ENCODE measurements at regions not wholly inside any gene's neighbourhood (a gene's known extent, or its start where the extent isn't known, plus 50 kb on each side); places are given as distances from the start of the nearest gene placed in this dataset.
A peak's percentile ranks its signal among the peaks of the same experiment; 100 is the strongest.
"Not testable (repeated sequence)": the region's sequence is repeated elsewhere in the genome, so short reads cannot be mapped to it uniquely, and the experiment has no call there.

DNA sequence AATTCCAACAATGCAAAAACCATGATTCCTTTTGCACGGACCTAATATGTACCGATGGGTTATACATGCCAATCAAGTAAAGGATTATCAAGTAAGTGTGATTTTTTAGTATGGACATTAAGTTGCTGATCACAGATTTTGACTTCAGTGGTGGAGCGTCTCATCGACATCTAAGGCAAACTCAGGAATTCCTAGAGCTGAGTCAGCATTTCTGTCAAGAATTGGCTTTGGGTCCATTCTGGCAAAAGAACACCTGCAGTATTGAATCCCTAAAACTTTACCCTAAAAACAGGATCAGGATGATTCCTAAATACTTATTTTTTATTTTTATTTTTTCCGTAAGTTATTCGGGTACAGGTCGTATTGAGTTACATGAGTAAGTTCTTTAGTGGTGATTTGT, 83.6 kb downstream of the HPGD start:
- DNase-seq: no peak

DNA sequence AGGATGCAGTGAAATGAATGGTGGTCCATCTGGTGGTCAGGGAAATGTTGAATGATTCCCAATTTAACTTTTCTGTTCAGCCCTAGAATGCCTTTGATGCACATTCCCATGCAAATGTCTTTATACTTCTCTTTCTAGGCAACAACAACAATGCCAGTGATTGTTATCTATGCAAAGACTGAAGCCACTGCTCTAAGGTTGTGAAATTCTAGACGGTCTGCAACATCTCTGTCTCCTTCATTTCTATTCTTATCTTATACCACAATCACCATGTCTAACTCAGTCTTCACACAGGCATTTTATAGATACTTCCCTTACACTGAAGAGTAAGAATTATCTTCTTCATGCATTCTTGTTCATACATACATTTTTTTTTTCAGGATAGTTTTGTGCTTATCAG, 84.5 kb downstream of the HPGD start:
- DNase-seq: no peak

DNA sequence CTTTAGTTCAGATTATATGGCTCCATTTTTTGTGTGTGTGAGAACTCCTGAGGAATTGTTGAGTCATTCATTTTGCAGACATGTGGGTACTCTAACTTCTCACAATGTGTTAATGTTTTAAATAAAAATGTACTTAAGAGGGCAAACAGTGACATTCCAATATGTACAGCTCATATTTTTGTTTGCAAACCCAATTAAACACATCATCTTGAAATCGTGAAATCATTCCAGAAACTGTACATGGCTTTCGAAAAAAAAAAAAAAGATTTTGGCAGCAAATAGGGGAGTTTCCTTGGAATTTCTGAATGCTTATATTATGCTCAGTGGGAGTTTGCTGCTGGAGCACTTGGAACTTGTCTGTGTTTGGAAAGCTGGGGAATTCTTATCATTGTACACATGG, 85.0 kb downstream of the HPGD start:
- no peak for DNase-seq

DNA sequence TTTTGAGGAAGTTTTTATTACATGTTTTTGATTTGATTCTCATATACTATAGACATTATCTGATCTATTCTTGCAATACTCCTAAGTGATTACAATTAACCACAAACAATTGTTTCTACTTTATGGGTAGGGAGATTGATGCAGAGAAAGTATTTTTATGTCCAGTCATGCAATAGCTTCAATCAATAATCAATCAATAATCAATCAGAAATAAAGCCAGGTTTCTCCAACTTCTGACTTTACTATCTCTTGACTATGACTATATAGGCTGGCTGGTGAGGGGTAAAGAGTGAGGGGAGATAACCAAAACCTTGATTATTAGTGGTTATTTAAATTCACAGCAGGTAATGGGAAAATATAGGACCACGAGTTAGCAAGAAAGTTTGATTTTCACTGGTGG, 85.9 kb downstream of the HPGD start:
- DNase-seq: no peak

DNA sequence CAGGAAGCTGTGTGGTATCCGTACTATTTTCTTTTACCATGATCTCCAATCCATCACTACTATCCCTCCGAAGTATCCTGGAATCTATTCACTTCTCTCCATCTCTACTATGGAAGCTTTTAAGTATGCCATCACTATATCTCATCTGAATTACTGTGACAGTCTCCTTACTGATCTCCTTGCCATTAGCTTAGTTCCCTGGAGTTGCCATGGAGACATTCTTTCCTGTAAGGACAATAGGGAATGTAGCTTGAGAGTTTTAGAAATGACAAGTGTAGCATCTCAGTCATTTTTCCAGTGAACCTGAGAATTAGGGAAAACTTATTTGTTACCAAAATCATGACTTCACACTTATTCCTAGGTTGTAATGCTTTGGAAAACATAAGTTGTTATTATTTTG, 86.3 kb downstream of the HPGD start:
- no peak for DNase-seq

DNA sequence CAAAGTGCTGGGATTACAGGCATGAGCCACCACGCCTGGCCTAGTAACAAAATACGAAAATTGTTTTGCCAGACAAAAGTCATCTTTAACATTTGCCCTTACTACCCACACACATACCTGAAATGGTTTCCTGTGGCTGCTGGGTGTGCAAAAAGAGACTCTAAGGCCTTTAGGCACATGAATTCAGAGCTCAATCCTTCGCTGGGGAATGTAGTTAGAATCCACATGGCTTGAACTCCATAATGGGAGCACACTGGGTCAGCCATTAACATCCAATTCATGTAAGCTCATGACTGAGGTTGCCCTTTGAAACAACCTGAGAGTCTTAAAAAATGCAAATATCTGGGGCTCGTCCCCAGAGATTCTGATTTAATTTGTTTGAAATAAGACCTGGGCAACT, 87.8 kb downstream of the HPGD start:
- DNase-seq: no peak

DNA sequence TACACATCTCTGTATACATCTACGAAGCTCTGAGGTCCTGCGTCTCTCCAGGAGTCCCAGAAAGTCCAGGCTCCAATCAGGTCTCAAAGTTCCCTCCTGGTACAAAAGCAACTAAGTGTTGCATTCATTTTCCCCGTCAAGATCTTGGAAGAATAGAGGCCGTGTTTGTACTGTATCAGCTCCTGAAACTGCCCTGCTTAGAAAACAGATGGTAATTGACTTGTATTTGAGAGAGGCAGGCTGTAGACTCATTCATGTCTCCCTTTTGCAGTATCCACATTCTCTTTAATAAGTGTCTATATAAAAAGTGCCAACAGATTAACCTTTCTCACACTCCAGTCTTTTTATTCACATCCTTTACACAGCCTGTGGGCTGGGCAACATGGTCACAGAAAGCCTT, 91.7 kb downstream of the HPGD start:
- DNase-seq: no peak

DNA sequence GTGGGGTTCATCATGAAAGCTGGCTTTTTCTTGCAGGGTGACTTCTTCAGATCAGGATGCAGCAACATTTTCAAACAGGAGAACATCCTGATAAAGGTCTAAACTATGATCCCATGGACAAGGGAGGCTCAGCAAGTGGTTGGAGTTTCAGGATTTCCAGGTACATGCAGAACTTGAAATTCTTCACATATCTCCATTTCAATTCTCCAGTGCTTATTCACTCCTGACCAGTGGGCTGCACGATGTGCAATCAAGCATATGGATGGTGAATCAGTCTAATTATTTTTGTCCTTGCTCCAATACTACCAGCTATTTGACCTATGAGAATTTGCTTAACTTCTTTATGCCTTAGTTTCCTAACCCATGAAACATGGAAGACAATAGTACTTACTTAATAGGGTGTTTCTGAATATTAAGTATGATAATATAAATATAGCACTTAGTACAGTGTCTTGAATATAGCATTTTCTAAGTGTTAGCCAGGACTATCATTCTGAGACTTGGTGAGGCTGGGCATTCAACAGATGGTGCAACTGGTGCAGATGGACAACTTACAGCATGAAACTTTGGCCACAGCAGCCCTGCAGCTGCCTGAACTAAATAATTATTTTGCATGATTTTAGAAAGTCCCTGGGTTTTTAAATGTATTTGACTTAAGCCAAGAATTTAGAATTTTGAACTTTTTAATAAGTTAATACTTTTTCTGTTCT, 92.4 kb downstream of the HPGD start:
- DNase-seq: no peak

DNA sequence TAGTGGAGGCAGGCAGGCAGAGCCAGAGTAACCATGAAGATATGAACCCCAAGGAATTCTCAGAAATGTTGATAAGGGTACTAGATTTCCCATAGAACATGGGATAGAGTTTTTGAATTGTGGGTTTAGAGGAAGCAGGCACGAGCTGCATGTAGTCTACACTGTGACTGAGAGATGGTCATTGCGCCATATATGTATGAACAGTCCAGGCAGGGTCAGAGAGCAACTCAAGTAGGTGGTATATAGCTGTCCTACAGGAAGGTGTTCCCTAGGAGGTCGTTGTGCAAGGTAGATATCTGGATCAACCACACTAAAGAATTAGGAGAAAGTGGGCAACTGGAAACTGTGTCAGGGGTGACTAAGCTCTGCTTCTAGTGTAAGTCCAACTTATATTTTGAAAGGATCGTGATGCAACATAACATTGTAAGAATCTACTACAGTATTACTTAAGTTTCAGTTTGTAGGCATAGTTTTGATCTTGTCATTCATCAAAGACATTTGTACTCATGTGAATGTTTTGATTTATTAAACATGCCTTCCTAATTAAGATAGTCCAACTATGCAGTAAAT, 94.6 kb downstream of the HPGD start:
- no peak for DNase-seq

DNA sequence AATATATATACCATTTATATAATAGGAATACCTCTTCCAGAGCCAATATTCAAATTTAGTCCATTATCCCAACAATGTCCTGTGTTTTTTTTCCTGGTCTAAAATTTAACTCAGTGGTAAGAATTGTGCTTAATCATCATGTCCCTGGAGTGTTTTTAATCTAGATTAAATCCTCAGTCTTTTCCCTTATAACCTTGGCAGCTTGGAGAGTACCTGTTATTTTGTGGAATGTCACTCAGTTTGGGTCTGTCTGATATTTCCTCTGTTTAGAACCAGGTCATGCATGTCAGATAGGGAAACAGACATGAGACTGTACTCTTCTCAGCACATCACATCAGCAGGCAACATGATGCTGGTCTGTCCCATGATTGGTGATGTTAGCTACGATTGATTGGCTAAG, 96.6 kb downstream of the HPGD start:
- no peak for DNase-seq

DNA sequence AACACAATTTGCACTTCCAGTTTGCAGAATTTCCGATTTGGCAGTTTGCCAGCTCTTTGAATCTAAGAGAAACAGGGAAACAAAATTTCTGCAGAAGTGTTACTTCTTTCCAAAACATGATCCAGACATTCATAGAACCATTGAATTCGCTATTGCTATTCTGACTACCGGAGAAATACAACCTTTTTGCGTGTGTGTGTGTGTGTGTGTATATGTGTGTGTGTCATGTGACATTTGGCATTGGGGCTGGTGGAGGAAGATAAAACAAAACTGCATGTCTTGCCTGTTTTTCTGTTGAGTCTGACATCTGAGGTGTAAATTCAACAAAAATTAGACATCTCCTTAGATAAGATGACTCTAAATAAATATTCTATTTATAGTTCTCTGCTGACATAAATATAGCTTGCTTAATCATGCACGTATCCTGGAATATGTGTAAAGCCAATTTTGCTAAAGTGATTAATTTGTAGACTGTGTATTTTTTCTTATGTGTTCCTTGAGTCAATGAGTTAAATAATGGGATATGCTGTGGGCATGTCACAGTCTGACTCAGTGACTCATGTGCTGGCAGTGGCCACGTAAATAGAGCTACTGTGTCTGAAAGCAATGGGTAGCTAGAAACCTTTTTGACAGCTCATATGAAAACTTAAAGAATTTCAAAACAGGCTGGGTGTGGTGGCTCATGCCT, 98.9 kb downstream of the HPGD start:
- peak; percentile 9 for DNase-seq

DNA sequence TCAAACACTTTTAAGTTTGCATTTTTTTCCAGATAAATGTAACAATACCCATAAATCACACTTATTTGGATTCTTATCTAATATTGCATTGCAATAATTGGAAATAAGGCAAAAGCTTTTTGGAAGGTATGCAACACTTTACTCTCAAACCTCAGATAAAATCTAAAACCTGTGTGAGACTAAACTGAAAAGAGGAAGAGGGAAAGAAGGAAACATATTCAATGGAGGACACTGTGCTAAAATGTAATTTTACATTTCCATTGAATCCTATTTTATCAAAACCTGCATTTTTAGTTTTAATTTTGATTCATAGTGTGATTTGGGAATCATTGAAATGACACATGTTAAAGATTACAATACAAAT, 99.4 kb downstream of the HPGD start:
- no peak for DNase-seq

DNA sequence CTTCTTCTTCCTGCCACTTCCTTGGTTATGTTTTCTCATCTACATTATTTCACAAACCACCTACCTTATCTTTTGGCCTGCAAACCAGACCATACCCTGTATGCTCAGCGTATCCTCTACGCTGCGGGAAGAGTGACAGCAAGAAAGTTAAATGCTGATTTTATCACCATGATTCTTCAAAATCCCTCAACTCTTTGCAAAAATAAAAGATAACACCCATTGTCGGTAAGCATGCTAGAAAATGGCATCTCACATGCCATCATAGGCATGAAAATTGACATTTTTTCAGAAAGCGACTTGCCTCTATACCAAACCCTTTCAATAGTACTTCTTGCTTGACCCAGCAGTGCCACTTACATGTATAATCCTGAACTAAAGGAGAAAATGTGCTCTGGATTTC, 102.0 kb downstream of the HPGD start:
- no peak for DNase-seq

DNA sequence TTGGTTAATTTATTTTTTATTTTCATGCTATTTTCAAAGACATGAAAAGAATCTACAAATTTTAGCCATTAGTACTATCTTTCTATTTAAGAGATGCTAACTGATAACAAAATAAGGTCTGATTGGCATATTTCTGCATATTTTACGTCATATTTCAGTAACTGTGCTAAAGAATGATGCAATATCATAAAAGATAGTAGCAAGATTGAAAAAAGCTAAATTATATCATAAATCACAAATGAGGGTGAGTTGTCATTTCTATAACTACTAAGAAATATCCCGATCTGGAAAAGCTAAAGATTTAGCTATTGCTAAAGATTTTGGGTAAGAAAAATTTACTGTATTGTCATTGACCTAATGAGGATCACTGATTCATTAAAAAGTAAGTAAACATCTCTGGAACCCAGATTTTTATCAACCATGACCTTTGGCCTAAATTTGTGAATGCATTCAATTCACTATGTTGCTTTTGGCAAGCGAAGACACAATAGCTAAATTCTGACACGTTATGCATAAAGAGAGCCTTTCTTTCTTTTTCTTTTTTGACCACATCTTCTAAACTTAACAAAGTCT, 103.6 kb downstream of the HPGD start:
- no peak for DNase-seq

DNA sequence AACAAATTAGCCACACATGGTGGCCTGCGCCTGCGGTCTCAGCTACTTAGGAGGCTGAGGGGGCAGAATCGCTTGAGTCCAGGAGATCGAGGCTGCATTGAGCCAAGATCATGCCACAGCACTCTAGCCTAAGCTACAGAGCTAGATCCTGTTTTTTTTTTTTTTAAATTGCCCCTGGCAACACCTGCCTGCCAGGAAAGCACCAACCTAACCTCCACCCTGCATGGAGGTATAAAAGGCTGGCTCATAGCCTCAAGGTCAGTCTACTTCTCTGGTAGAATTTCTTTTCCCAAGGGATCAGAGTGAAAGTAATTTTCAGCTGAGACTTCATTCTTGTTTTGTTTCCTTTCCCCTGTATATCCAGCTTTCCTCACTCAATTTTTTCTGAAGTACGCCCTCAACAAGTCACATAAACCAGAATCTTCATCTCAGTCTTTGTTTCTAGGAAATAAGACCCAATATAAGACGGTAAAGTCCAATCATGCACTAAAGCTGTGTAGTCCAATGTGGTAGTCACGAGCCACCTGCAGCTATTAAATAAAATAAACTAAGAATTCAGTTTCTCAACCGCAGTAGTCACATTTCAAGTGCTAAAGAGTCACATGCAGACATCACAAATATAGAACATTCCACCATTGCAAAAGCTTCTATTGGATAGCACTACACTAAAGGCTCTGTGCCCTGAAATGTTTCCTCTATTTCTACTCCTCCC, 113.3 kb downstream of the HPGD start:
- DNase-seq: no peak

DNA sequence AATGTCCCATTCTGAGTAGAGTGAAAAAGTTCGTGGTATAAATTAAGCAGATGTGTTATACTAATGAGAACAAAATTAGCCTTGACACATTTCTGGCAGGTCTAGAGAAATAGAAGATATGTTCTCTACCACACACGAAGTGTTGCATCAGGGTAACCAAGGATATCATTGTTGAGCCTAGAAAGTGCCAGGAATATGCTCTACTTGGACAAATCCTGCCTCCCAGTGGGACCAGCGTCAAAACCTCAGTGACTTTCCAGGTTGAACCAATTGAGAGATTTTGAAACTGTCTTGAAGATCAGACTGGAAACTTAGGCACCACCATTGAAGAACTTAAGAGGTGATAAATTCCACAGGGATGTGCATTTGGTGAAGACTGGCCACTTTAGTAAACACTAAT, 115.9 kb downstream of the HPGD start:
- no peak for DNase-seq

DNA sequence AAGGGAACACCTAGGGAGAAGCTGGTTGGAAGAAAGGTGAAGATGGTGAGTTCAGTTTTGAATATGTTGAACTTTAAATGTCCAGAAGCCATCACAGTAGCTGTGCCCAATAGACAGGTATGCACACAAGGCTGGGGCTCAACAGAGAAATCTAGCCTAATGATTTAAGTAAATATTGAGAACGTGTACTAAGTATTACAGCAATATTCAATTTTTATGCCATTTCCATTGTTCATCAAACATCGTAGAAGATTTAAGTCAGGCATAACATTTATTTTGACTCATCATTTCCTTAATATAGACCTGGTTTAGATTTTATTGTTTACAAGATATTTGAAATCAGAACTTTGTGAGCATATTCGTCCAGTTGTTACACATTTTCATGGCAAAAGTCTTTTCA, 116.4 kb downstream of the HPGD start:
- DNase-seq: no peak

DNA sequence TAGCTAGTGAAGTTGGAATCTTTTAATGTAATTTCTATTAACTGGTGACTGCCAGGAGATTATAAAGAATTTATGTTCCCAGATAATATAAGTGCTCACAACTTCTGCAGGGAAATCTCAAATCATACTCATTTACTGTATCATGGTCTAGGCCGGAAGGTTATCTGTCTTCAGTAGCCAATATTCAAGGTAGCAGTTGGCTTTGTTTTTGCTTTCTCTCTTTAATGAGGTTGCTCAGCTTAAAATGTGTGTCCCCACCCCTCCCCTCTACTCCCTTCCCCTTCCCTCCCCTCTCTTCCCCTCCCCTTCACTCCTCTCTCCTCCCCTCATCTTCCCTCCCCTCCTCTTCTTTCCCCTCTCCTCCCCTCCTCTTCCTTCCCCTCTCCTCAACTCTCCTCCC, 117.6 kb downstream of the HPGD start:
- no peak for DNase-seq

DNA sequence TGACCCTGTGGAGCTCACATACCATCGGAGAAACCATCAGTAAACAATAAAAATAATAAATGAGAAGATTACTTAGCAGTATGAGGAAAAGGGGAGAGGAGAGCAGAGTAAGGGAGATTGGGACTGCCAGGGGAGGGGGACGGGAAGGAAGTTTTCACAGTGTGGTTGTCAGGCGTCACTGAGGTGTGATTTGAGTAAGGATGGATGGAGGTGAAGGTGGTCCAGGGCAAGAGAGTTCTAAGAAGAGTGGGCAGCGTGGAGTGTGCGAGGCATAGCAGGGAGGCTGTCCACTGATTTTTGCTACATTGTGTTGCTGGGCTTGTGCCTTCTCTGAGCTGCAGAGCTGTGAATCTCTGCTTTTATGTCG, 119.1 kb downstream of the HPGD start:
- DNase-seq: no peak

DNA sequence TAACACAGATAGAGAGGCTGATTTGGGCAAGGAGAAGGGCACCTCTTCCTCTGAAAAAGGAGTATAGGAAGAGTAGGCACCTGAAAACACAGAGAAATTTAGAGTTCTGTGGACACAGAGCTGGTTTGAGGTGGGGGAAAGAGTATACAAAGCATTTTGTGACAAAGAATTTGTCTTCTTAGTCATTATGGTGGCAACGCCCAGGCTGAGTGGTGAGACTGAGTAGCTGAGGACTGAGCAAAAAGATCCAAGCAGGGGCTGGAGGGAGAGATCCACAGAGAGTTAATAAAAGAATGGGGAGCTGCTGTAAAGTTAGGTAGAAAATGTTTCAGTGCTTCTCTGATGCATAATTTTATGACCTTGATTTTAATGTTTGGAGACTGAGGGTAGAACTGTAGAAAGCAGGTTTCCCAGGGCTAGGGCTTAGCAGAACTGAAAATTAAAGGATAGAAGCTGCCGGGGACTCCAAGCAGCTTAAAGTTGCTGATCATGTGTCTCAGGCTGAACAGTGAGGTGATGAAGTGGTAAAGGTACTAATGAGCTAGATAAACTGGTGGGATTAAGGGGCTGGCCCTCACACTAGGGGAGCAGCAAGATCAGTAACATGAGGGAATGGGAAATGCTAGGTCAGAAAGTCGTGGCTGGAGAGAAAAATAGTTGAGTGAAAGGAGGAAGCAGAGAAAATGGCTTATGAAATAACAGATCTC, 118.9 kb downstream of the CEP44 start:
- no peak for DNase-seq

DNA sequence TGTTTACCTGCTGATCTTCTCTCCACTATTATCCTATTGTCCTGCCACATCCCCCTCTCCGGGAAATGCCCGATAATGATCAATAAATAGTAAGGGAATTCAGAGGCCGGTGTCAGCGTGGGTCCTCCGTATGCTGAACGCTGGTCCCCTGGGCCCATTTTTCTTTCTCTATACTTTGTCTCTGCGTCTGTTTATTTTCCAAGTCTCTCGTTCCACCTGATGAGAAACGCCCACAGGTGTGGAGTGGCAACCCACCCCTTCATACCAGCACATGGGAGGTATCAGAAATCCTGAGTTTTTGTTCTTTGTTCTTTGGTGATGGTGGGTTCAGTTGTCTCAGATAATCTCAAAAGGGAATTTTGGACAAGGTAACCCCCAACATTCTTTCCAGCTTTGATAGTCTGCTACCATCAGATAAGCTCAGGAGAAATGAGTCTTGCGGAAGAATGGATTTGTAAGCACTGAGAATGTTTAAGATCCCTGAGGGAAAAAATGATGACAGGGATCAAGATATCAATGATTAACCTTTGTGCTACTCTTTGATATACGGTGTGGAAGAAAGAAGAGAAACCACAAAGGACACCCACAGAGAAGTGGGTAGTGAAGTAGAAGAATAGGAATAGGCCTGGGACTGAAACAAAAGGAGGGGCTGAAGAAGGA, 117.9 kb downstream of the CEP44 start:
- DNase-seq: no peak

DNA sequence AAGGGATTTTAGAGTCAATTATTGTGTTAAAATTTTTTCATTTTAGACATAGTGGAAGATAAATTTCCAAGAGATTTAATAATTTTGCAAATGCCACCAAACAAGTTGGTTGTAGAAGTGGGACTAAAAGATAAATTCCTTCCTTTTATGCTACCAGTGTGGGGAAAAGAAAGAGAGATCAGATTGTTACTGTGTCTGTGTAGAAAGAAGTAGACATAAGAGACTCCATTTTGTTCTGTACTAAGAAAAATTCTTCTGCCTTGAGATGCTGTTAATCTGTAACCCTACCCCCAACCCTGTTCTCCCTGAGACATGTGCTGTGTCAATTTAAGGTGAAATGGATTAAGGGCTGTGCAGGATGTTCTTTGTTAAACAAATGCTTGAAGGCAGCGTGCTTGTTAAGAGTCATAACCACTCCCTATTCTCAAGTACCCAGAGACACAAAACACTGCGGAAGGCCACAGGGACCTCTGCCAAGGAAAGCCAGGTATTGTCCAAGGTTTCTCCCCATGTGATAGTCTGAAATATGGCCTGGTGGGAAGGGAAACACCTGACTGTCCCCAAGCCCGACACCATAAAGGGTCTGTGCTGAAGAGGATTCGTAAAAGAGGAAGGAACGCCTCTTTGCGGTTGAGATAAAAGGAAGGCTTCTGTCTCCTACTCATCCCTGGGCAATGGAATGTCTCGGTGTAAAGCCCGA, 117.0 kb downstream of the CEP44 start:
- DNase-seq: not testable (repeated sequence)

Measured in CD4-positive, alpha-beta T cell treated with Interleukin-21 for 1 hour (primary cell).